OCI-LY1 (cell line): ENCODE measurements at regions not wholly inside any gene's neighbourhood (a gene's known extent, or its start where the extent isn't known, plus 50 kb on each side); places are given as distances from the start of the nearest gene placed in this dataset.

Experiments
- H2AFZ ChIP-seq: fragments of 200-600 bp; sonication (generic), shearing (Covaris generic); 2 replicates; pipeline ENCODE4 v1.6.0; 2014; ENCODE audit warnings: antibody characterized with exemption, mild to moderate bottlenecking, low read length
- H3F3A ChIP-seq: fragments of 200-600 bp; sonication (generic), shearing (Covaris generic); 2 replicates; pipeline ENCODE4 v1.6.0; 2014; ENCODE audit warnings: mild to moderate bottlenecking, antibody characterized with exemption, low read length, moderate library complexity; ENCODE audit not compliant: insufficient read depth
- H3K27ac ChIP-seq: fragments of 200-600 bp; sonication (generic); 2 replicates; pipeline ENCODE4 v1.5.1; 2014; ENCODE audit warnings: low read length, mixed run types, mild to moderate bottlenecking, low read depth; ENCODE audit not compliant: poor library complexity, severe bottlenecking
- H3K27me3 ChIP-seq: fragments of 200-600 bp; sonication (generic); 2 replicates; pipeline ENCODE4 v1.6.0; 2014; ENCODE audit warnings: antibody characterized with exemption, mild to moderate bottlenecking, low read length, moderate library complexity; ENCODE audit not compliant: insufficient read depth
- H3K36me3 ChIP-seq: fragments of 200-600 bp; sonication (generic); 2 replicates; pipeline ENCODE4 v1.6.1; 2014; ENCODE audit warnings: mild to moderate bottlenecking, antibody characterized with exemption, low read length, moderate library complexity, mixed read lengths; ENCODE audit not compliant: insufficient read depth
- H3K4me1 ChIP-seq: fragments of 200-600 bp; sonication (generic); 2 replicates; pipeline ENCODE4 v1.5.1; 2014; ENCODE audit warnings: mild to moderate bottlenecking, low read length, moderate library complexity; ENCODE audit not compliant: insufficient read depth, severe bottlenecking
- H3K4me2 ChIP-seq: fragments of 200-600 bp; sonication (generic), shearing (Covaris generic); 2 replicates; pipeline ENCODE4 v1.6.1; 2014; ENCODE audit warnings: low read length
- H3K4me3 ChIP-seq: fragments of 200-600 bp; sonication (generic); 2 replicates; pipeline ENCODE4 v1.5.1; 2014; ENCODE audit warnings: low read length, low read depth, mild to moderate bottlenecking, mixed read lengths; ENCODE audit not compliant: poor library complexity, severe bottlenecking
- H3K79me2 ChIP-seq: fragments of 200-600 bp; shearing (Covaris generic); 2 replicates; pipeline ENCODE4 v1.6.1; 2016; ENCODE audit warnings: mixed run types, low read length, mixed read lengths; ENCODE audit not compliant: insufficient read depth
- H3K9ac ChIP-seq: fragments of 200-600 bp; sonication (generic), shearing (Covaris generic); 2 replicates; pipeline ENCODE4 v1.6.1; 2014; ENCODE audit warnings: mild to moderate bottlenecking, low read length, mixed read lengths
- H3K9me2 ChIP-seq: fragments of 200-600 bp; sonication (generic), shearing (Covaris generic); 2 replicates; pipeline ENCODE4 v1.6.1; 2014; ENCODE audit warnings: low read depth, mild to moderate bottlenecking, low read length, mixed read lengths
- H3K9me3 ChIP-seq: fragments of 200-600 bp; shearing (Covaris generic); 2 replicates; pipeline ENCODE4 v1.6.1; 2014; ENCODE audit warnings: low read length, mixed read lengths
- H4K20me1 ChIP-seq: fragments of 200-600 bp; sonication (generic), shearing (Covaris generic); 2 replicates; pipeline ENCODE4 v1.6.0; 2016; ENCODE audit warnings: mild to moderate bottlenecking, low read length; ENCODE audit not compliant: insufficient read depth
- CTCF ChIP-seq: fragments of 200-600 bp; sonication (generic), shearing (Covaris generic); IDR thresholded peaks from 2 replicates; pipeline ENCODE4 v1.5.1; 2017; ENCODE audit warnings: mild to moderate bottlenecking, antibody characterized with exemption, low read length, moderate library complexity, mixed read lengths
- EZH2 ChIP-seq: fragments of 200-600 bp; sonication (generic), shearing (Covaris generic); IDR thresholded peaks from 2 replicates; pipeline ENCODE4 v1.8.0; 2017; ENCODE audit warnings: borderline replicate concordance, mixed run types, mild to moderate bottlenecking, antibody characterized with exemption, low read length, moderate library complexity, mixed read lengths

- TF ChIP-seq EZH2, result no peak
- no peak for TF ChIP-seq CTCF
- H3K9me3 ChIP-seq, result no peaks in the 10 kb centered on the region
- H3K79me2 ChIP-seq, result no peaks in the 10 kb centered on the region
- no peaks in the 10 kb centered on the region for H3F3A ChIP-seq
- H3K27me3 ChIP-seq, result no peaks in the 10 kb centered on the region
- no peak overlapping the region for H3K27ac ChIP-seq
- no peak overlapping the region for H3K4me3 ChIP-seq
- H2AFZ ChIP-seq, result no peak overlapping the region
- H4K20me1 ChIP-seq, result no peaks in the 10 kb centered on the region
- H3K9ac ChIP-seq, result no peak overlapping the region
- H3K4me1 ChIP-seq, result no peaks in the 10 kb centered on the region
- H3K9me2 ChIP-seq, result no peaks in the 10 kb centered on the region
- H3K36me3 ChIP-seq, result no peaks in the 10 kb centered on the region
- H3K4me2 ChIP-seq, result no peak overlapping the region
Observed at GRCh38 chr18:24801001-24801400, 340.6 kb downstream of the HRH4 start.

- no peak for TF ChIP-seq EZH2
- TF ChIP-seq CTCF, result no peak
- Histone ChIP-seq H3K9me2 (no peaks in the 10 kb centered on the region), H3K9ac (no peak overlapping the region), H4K20me1 (no peaks in the 10 kb centered on the region), H3K27me3 (no peaks in the 10 kb centered on the region), H3F3A (no peaks in the 10 kb centered on the region), H3K79me2 (no peaks in the 10 kb centered on the region), H3K4me2 (no peak overlapping the region), H3K9me3 (no peaks in the 10 kb centered on the region), H3K4me3 (no peak overlapping the region), H3K4me1 (no peaks in the 10 kb centered on the region), H2AFZ (no peak overlapping the region), H3K36me3 (no peaks in the 10 kb centered on the region), H3K27ac (no peak overlapping the region)
Observed at GRCh38 chr18:24802456-24802855, 342.0 kb downstream of the HRH4 start.

- Histone ChIP-seq H3K36me3 (no peaks in the 10 kb centered on the region), H4K20me1 (no peaks in the 10 kb centered on the region), H3K27ac (no peak overlapping the region), H3K27me3 (no peaks in the 10 kb centered on the region), H3K9me3 (no peaks in the 10 kb centered on the region), H2AFZ (no peak overlapping the region), H3K9ac (no peak overlapping the region), H3K4me1 (no peaks in the 10 kb centered on the region), H3K9me2 (no peaks in the 10 kb centered on the region), H3K4me3 (no peak overlapping the region), H3F3A (no peaks in the 10 kb centered on the region), H3K79me2 (no peaks in the 10 kb centered on the region), H3K4me2 (no peak overlapping the region)
- no peak for TF ChIP-seq CTCF
- no peak for TF ChIP-seq EZH2
Observed at GRCh38 chr18:24805156-24805555, 344.7 kb downstream of the HRH4 start.
